HCT116 (cell line): ENCODE measurements at regions not wholly inside any gene's neighbourhood (a gene's known extent, or its start where the extent isn't known, plus 50 kb on each side); places are given as distances from the start of the nearest gene placed in this dataset.

ENCODE experiments used
- ATAC-seq: fragments of 200-7000 bp; cut with Tn5 transposase; 2 replicates; pipeline ENCODE4 v1.9.1; 2020; ENCODE audit warnings: mild to moderate bottlenecking, moderate library complexity
- BruUV-seq: library from RNA; stranded (reverse); fragments of 400-500 nt; replicated peaks from 2 replicates; lab custom pipeline; 2021; lab: Mats Ljungman, UMichigan
- CTCF ChIA-PET: fragments of 300-600 bp; sonication (Branson Sonifier 250); formaldehyde crosslinking; loops from one replicate; lab custom pipeline; 2021; ENCODE audit warnings: antibody characterized with exemption; lab: Charles Lee
- POLR2A ChIA-PET: fragments of 300-600, 350-600 bp; sonication (Branson Sonifier 250); formaldehyde crosslinking; loops from one replicate; lab custom pipeline; 2021; ENCODE audit warnings: antibody characterized with exemption; lab: Charles Lee
- RAD21 ChIA-PET, 2 experiments: fragments of 300-600 bp; sonication (Branson Sonifier 250); formaldehyde crosslinking; loops; one replicate each; lab custom pipeline; 2023; ENCODE audit warnings: low total read pairs in 2 of 2; ENCODE audit not compliant: uncharacterized antibody in 2 of 2, unreplicated experiment in 2 of 2, low non-redundant PET in 1 of 2; lab: Charles Lee
- DNase-seq: peaks from one replicate; pipeline ENCODE4 v3.0.0-alpha.2; 2010; ENCODE audit warnings: low read depth, low spot score
- H2AFZ ChIP-seq: fragments of 200-600 bp; shearing (Covaris generic), sonication (generic); 2 replicates; pipeline ENCODE4 v1.6.1; 2017; ENCODE audit warnings: low read depth, mixed run types, mixed read lengths, antibody characterized with exemption, low read length; ENCODE audit not compliant: poor library complexity, severe bottlenecking
- H3K27ac ChIP-seq: 2 replicates; pipeline ENCODE4 v1.5.1; 2012; ENCODE audit warnings: low read depth, low read length
- H3K27me3 ChIP-seq: fragments of 200-600 bp; sonication (generic); 2 replicates; pipeline ENCODE4 v1.6.1; 2016; ENCODE audit warnings: mixed run types, low read length, mixed read lengths; ENCODE audit not compliant: insufficient read depth
- H3K36me3 ChIP-seq, 2 experiments: fragments of 200-500 bp in 1 of 2; fragments of 200-600 bp in 1 of 2; sonication (Bioruptor generic) in 1 of 2; sonication (generic) in 1 of 2; 2 replicates each; pipeline versions ENCODE4 v1.5.1 to v1.6.1; 2014 to 2016; ENCODE audit warnings: low read length in 2 of 2, inconsistent platforms in 1 of 2, mixed read lengths in 1 of 2, mixed run types in 1 of 2; ENCODE audit not compliant: insufficient read depth in 2 of 2, control insufficient read depth in 1 of 2
- H3K4me1 ChIP-seq, 2 experiments: fragments of 200-600 bp in 1 of 2; sonication (generic) in 1 of 2; 2 replicates each; pipeline versions ENCODE4 v1.5.1 to v1.6.1; 2012 to 2017; ENCODE audit warnings: low read length in 2 of 2, inconsistent platforms in 1 of 2, mild to moderate bottlenecking in 1 of 2, mixed read lengths in 1 of 2, mixed run types in 1 of 2, moderate library complexity in 1 of 2; ENCODE audit not compliant: insufficient read depth in 2 of 2, control insufficient read depth in 1 of 2
- H3K4me2 ChIP-seq: fragments of 200-600 bp; sonication (generic); 2 replicates; pipeline ENCODE4 v1.6.1; 2017; ENCODE audit warnings: mixed run types, low read length, mixed read lengths
- H3K4me3 ChIP-seq, 2 experiments: fragments of 200-600 bp in 1 of 2; sonication (generic) in 1 of 2; replicated peaks in 1 of 2; 2 replicates each; pipeline ENCODE4 v1.5.1; 2011 to 2016; ENCODE audit warnings: low read length in 2 of 2, control low read depth in 1 of 2, low read depth in 1 of 2, mild to moderate bottlenecking in 1 of 2, mixed read lengths in 1 of 2, mixed run types in 1 of 2
- H3K79me2 ChIP-seq: fragments of 200-600 bp; sonication (generic); 2 replicates; pipeline ENCODE4 v1.6.1; 2017; ENCODE audit warnings: mild to moderate bottlenecking, mixed run types, low read length, moderate library complexity, mixed read lengths; ENCODE audit not compliant: insufficient read depth
- H3K9ac ChIP-seq: fragments of 200-600 bp; sonication (generic); 2 replicates; pipeline ENCODE4 v1.6.1; 2016; ENCODE audit warnings: low read length, mixed read lengths
- H3K9me2 ChIP-seq: fragments of 200-600 bp; sonication (generic), shearing (Covaris generic); 2 replicates; pipeline ENCODE4 v1.6.1; 2017; ENCODE audit warnings: mixed run types, mild to moderate bottlenecking, moderate library complexity; ENCODE audit not compliant: insufficient read depth
- H3K9me3 ChIP-seq, 2 experiments: fragments of 200-500 bp in 1 of 2; fragments of 200-600 bp in 1 of 2; sonication (Bioruptor generic) in 1 of 2; sonication (generic) in 1 of 2; 2 replicates each; pipeline ENCODE4 v1.6.1; 2014 to 2017; ENCODE audit warnings: low read length in 2 of 2, mixed read lengths in 2 of 2, inconsistent platforms in 1 of 2, low read depth in 1 of 2, mild to moderate bottlenecking in 1 of 2, mixed run types in 1 of 2, moderate library complexity in 1 of 2; ENCODE audit not compliant: control insufficient read depth in 1 of 2, insufficient read depth in 1 of 2
- H4K20me1 ChIP-seq: fragments of 200-600 bp; sonication (generic), shearing (Covaris generic); 2 replicates; pipeline ENCODE4 v1.6.1; 2017; ENCODE audit warnings: mixed run types, mild to moderate bottlenecking, moderate library complexity; ENCODE audit not compliant: insufficient read depth
- CBX3 ChIP-seq: IDR thresholded peaks from 2 replicates; pipeline ENCODE4 v1.6.1; 2012; ENCODE audit warnings: low read depth
- CEBPB ChIP-seq: IDR thresholded peaks from 2 replicates; pipeline ENCODE4 v1.6.1; 2012; ENCODE audit warnings: low read depth
- EZH2 ChIP-seq: fragments of 200-600 bp; sonication (generic); IDR thresholded peaks from 2 replicates; pipeline ENCODE4 v1.6.1; 2017; ENCODE audit warnings: antibody characterized with exemption, mixed run types
- EZH2phosphoT487 ChIP-seq: fragments of 200-600 bp; IDR thresholded peaks from 2 replicates; pipeline ENCODE4 v1.6.1; 2018; ENCODE audit warnings: antibody characterized with exemption, borderline replicate concordance
- JUND ChIP-seq: IDR thresholded peaks from 2 replicates; pipeline ENCODE4 v1.6.1; 2012
- MAX ChIP-seq: IDR thresholded peaks from 2 replicates; pipeline ENCODE4 v1.6.1; 2012
- POLR2A ChIP-seq: IDR thresholded peaks from 2 replicates; pipeline ENCODE4 v1.7.0; 2011; ENCODE audit warnings: borderline replicate concordance; ENCODE audit not compliant: insufficient read depth, insufficient read length; ENCODE audit errors: extremely low read depth
- REST ChIP-seq: IDR thresholded peaks from 2 replicates; pipeline ENCODE4 v1.6.1; 2012; ENCODE audit warnings: low read depth
- SIN3A ChIP-seq: IDR thresholded peaks from 2 replicates; pipeline ENCODE4 v1.6.1; 2012; ENCODE audit warnings: low read depth
- SP1 ChIP-seq: IDR thresholded peaks from 2 replicates; pipeline ENCODE4 v1.6.1; 2012; ENCODE audit warnings: low read depth
- SRF ChIP-seq: IDR thresholded peaks from 2 replicates; pipeline ENCODE4 v1.6.1; 2012; ENCODE audit warnings: low read depth
- ZFX ChIP-seq: fragments of 450-650 bp; IDR thresholded peaks from 2 replicates; pipeline ENCODE4 v1.6.1; 2017
- intact Hi-C: fragments of 100-400 bp; cut with micrococcal nuclease; formaldehyde crosslinking; loops from 2 replicates; pipeline ENCODE4 v1.10.0; 2022
- TF ChIP-seq, protein P1 (sequence below), 3 experiments: fragments of 200-600 bp in 1 of 3; sonication (generic) in 1 of 3; IDR thresholded peaks in 2 of 3; conservative IDR thresholded peaks in 1 of 3; 2 replicates each; pipeline ENCODE4 v1.5.1; 2012 to 2017; ENCODE audit warnings: low read depth in 2 of 3, low read length in 2 of 3, antibody characterized with exemption in 1 of 3, borderline replicate concordance in 1 of 3, control low read depth in 1 of 3, mild to moderate bottlenecking in 1 of 3, mixed read lengths in 1 of 3, mixed run types in 1 of 3, moderate library complexity in 1 of 3; ENCODE audit not compliant: insufficient read depth in 1 of 3
- TF ChIP-seq, protein P2 (sequence below): IDR thresholded peaks from 2 replicates; pipeline ENCODE4 v1.6.1; 2012
- TF ChIP-seq, protein P3 (sequence below): IDR thresholded peaks from 2 replicates; pipeline ENCODE4 v1.6.1; 2011; ENCODE audit warnings: mild to moderate bottlenecking, low read length, moderate library complexity; ENCODE audit not compliant: insufficient replicate concordance; ENCODE audit errors: extremely low read depth

GRCh38 chr1:36590264-36590663 is 107.6 kb upstream of the CSF3R start (continued):
- TF ChIP-seq SRF (no peak), POLR2A (no peak)
- TF ChIP-seq, protein P1, sequence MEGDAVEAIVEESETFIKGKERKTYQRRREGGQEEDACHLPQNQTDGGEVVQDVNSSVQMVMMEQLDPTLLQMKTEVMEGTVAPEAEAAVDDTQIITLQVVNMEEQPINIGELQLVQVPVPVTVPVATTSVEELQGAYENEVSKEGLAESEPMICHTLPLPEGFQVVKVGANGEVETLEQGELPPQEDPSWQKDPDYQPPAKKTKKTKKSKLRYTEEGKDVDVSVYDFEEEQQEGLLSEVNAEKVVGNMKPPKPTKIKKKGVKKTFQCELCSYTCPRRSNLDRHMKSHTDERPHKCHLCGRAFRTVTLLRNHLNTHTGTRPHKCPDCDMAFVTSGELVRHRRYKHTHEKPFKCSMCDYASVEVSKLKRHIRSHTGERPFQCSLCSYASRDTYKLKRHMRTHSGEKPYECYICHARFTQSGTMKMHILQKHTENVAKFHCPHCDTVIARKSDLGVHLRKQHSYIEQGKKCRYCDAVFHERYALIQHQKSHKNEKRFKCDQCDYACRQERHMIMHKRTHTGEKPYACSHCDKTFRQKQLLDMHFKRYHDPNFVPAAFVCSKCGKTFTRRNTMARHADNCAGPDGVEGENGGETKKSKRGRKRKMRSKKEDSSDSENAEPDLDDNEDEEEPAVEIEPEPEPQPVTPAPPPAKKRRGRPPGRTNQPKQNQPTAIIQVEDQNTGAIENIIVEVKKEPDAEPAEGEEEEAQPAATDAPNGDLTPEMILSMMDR (IDR thresholded peaks at IDR 0.05 in 2 of 3, conservative IDR thresholded peaks at IDR 0.05 in 1 of 3; ENCODE audit: borderline replicate concordance in 1 of 3, insufficient read depth in 1 of 3, low read depth in 2 of 3, low read length in 2 of 3), result no peak
- TF ChIP-seq, all 23 proteins: peak for 0

- no peaks in the 10 kb centered on the region for H4K20me1 ChIP-seq
- H3K27ac ChIP-seq, result no peak overlapping the region
- no peaks in the 10 kb centered on the region for H3K4me1 ChIP-seq
- ATAC-seq (no peak), DNase-seq (no peak)
- POLR2A ChIA-PET, result no interaction called here
- H3K9me3 ChIP-seq, result no peaks in the 10 kb centered on the region
- peaks cover 15% of the 10 kb centered on the region for H3K27me3 ChIP-seq
- H3K4me3 ChIP-seq, result no peak overlapping the region
- no peaks in the 10 kb centered on the region for H3K36me3 ChIP-seq
- H3K79me2 ChIP-seq, result no peaks in the 10 kb centered on the region
- no peak overlapping the region for H3K9ac ChIP-seq
- no TSS peak for BruUV-seq
- H3K4me2 ChIP-seq, result no peak overlapping the region
- RAD21 ChIA-PET, result no interaction called here
- CTCF ChIA-PET, result interaction anchor here (1.1 to 1.3 kb wide), 2 partner anchors 20 to 72 kb away, joined by 3 read pairs; no protein-coding TSS in a partner anchor
- no peaks in the 10 kb centered on the region for H3K9me2 ChIP-seq
- H2AFZ ChIP-seq, result no peak overlapping the region
- intact Hi-C loops, result no loop called here
- TF ChIP-seq, protein P1 (IDR thresholded peaks at IDR 0.05 in 2 of 3, conservative IDR thresholded peaks at IDR 0.05 in 1 of 3; ENCODE audit: borderline replicate concordance in 1 of 3, insufficient read depth in 1 of 3, low read depth in 2 of 3, low read length in 2 of 3), result no peak
- TF ChIP-seq MAX, result no peak
- no peak for TF ChIP-seq CEBPB
- TF ChIP-seq, protein P2, sequence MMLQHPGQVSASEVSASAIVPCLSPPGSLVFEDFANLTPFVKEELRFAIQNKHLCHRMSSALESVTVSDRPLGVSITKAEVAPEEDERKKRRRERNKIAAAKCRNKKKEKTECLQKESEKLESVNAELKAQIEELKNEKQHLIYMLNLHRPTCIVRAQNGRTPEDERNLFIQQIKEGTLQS, result no peak
- TF ChIP-seq SIN3A, result no peak
- no peak for TF ChIP-seq SP1
- TF ChIP-seq, protein P3, sequence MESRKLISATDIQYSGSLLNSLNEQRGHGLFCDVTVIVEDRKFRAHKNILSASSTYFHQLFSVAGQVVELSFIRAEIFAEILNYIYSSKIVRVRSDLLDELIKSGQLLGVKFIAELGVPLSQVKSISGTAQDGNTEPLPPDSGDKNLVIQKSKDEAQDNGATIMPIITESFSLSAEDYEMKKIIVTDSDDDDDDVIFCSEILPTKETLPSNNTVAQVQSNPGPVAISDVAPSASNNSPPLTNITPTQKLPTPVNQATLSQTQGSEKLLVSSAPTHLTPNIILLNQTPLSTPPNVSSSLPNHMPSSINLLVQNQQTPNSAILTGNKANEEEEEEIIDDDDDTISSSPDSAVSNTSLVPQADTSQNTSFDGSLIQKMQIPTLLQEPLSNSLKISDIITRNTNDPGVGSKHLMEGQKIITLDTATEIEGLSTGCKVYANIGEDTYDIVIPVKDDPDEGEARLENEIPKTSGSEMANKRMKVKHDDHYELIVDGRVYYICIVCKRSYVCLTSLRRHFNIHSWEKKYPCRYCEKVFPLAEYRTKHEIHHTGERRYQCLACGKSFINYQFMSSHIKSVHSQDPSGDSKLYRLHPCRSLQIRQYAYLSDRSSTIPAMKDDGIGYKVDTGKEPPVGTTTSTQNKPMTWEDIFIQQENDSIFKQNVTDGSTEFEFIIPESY, result no peak
- no peak for TF ChIP-seq CBX3
- TF ChIP-seq EZH2, result no peak
- no peak for TF ChIP-seq REST
- no peak for TF ChIP-seq EZH2phosphoT487
- no peak for TF ChIP-seq SRF
- no peak for TF ChIP-seq ZFX
- no peak for TF ChIP-seq JUND
Measured at GRCh38 chr1:36588972-36589371, 106.3 kb upstream of the CSF3R start.
